Activated T-helper 17 cell treated with anti-CD3 and anti-CD28 coated beads, Interleukin-2, amount 50 U/mL, for 72 hours (primary cell): ENCODE measurements at regions not wholly inside any gene's neighbourhood (a gene's known extent, or its start where the extent isn't known, plus 50 kb on each side); places are given as distances from the start of the nearest gene placed in this dataset.
"Not testable (repeated sequence)": the region's sequence is repeated elsewhere in the genome, so short reads cannot be mapped to it uniquely, and the experiment has no call there.

Experiments
- ATAC-seq: fragments of 150-1000 bp; cut with Tn5 transposase; replicated peaks from 2 replicates; pipeline ENCODE4 v1.10.0; 2021; ENCODE audit warnings: mild to moderate bottlenecking, moderate library complexity
- H3K27ac Mint-ChIP-seq: one replicate; pipeline ENCODE4 v1.8.0; 2022; ENCODE audit warnings: mixed read lengths
- H3K27me3 Mint-ChIP-seq: one replicate; pipeline ENCODE4 v1.8.0; 2022; ENCODE audit warnings: mixed read lengths
- H3K36me3 Mint-ChIP-seq: one replicate; pipeline ENCODE4 v1.8.0; 2022; ENCODE audit warnings: low read depth, mild to moderate bottlenecking, mixed read lengths
- H3K4me1 Mint-ChIP-seq: one replicate; pipeline ENCODE4 v1.8.0; 2022; ENCODE audit warnings: mixed read lengths
- H3K4me3 Mint-ChIP-seq: one replicate; pipeline ENCODE4 v1.8.0; 2022; ENCODE audit warnings: mild to moderate bottlenecking, mixed read lengths
- H3K9me3 Mint-ChIP-seq: one replicate; pipeline ENCODE4 v1.8.0; 2022; ENCODE audit warnings: mixed read lengths

- not testable (repeated sequence) for H3K4me1 Mint-ChIP-seq, H3K36me3 Mint-ChIP-seq, H3K4me3 Mint-ChIP-seq, H3K27ac Mint-ChIP-seq, ATAC-seq, H3K9me3 Mint-ChIP-seq
- H3K27me3 Mint-ChIP-seq = peaks cover 20% of the 10 kb centered on the region
These were observed 132.7 kb downstream of the SNX10 start for GRCh38 chr7:26424319-26424718.

- Mint-ChIP-seq H3K36me3 (no peaks in the 10 kb centered on the region), H3K4me1 (no peaks in the 10 kb centered on the region), H3K4me3 (no peak overlapping the region), H3K27ac (no peak overlapping the region), H3K9me3 (no peaks in the 10 kb centered on the region), H3K27me3 (peaks cover 21% of the 10 kb centered on the region)
- ATAC-seq = no peak
These were observed 134.0 kb downstream of the SNX10 start for GRCh38 chr7:26425655-26426054.

- Mint-ChIP-seq H3K4me3 (no peak overlapping the region), H3K36me3 (no peaks in the 10 kb centered on the region), H3K4me1 (no peaks in the 10 kb centered on the region), H3K27me3 (peaks cover 17% of the 10 kb centered on the region), H3K9me3 (no peaks in the 10 kb centered on the region), H3K27ac (no peak overlapping the region)
- ATAC-seq = no peak
These were observed 134.4 kb downstream of the SNX10 start for GRCh38 chr7:26426096-26426495.

- no peaks in the 10 kb centered on the region for H3K9me3 Mint-ChIP-seq
- H3K36me3 Mint-ChIP-seq = no peaks in the 10 kb centered on the region
- ATAC-seq = no peak
- H3K27ac Mint-ChIP-seq = no peak overlapping the region
- peaks cover 21% of the 10 kb centered on the region for H3K27me3 Mint-ChIP-seq
- H3K4me1 Mint-ChIP-seq = no peaks in the 10 kb centered on the region
- H3K4me3 Mint-ChIP-seq = no peak overlapping the region
These were observed 136.9 kb downstream of the SNX10 start for GRCh38 chr7:26428571-26428970.

- ATAC-seq = no peak
- Mint-ChIP-seq H3K4me3 (no peak overlapping the region), H3K9me3 (no peaks in the 10 kb centered on the region), H3K4me1 (no peaks in the 10 kb centered on the region), H3K27me3 (peaks cover 21% of the 10 kb centered on the region), H3K27ac (no peak overlapping the region), H3K36me3 (no peaks in the 10 kb centered on the region)
These were observed 137.5 kb downstream of the SNX10 start for GRCh38 chr7:26429168-26429567.

GRCh38 chr7:26434974-26435373 is 143.3 kb downstream of the SNX10 start:
- Mint-ChIP-seq H3K9me3 (no peaks in the 10 kb centered on the region), H3K4me3 (no peak overlapping the region), H3K36me3 (no peaks in the 10 kb centered on the region), H3K4me1 (no peaks in the 10 kb centered on the region), H3K27ac (no peak overlapping the region), H3K27me3 (peaks cover 19% of the 10 kb centered on the region)
- no peak for ATAC-seq

- no peak for ATAC-seq
- H3K27me3 Mint-ChIP-seq = peaks cover 13% of the 10 kb centered on the region
- H3K4me1 Mint-ChIP-seq = no peaks in the 10 kb centered on the region
- no peaks in the 10 kb centered on the region for H3K9me3 Mint-ChIP-seq
- no peaks in the 10 kb centered on the region for H3K36me3 Mint-ChIP-seq
- H3K27ac Mint-ChIP-seq = no peak overlapping the region
- H3K4me3 Mint-ChIP-seq = no peak overlapping the region
These were observed 145.4 kb downstream of the SNX10 start for GRCh38 chr7:26437003-26437532.

GRCh38 chr7:26438078-26438477 is 146.4 kb downstream of the SNX10 start:
- no peak for ATAC-seq
- Mint-ChIP-seq H3K27ac (no peak overlapping the region), H3K4me1 (no peaks in the 10 kb centered on the region)

GRCh38 chr7:26439521-26440232 is 148.0 kb downstream of the SNX10 start:
- Mint-ChIP-seq H3K27ac (no peak overlapping the region), H3K27me3 (peaks cover 8% of the 10 kb centered on the region), H3K4me3 (no peak overlapping the region), H3K36me3 (no peaks in the 10 kb centered on the region), H3K4me1 (no peaks in the 10 kb centered on the region), H3K9me3 (no peaks in the 10 kb centered on the region)
- no peak for ATAC-seq

More at GRCh38 chr7:26438078-26438477, 146.4 kb downstream of the SNX10 start:
- H3K4me3 Mint-ChIP-seq = no peak overlapping the region
- no peaks in the 10 kb centered on the region for H3K36me3 Mint-ChIP-seq
- peaks cover 9% of the 10 kb centered on the region for H3K27me3 Mint-ChIP-seq
- no peaks in the 10 kb centered on the region for H3K9me3 Mint-ChIP-seq

- peaks cover 8% of the 10 kb centered on the region for H3K27me3 Mint-ChIP-seq
- H3K36me3 Mint-ChIP-seq = no peaks in the 10 kb centered on the region
- ATAC-seq = no peak
- no peak overlapping the region for H3K4me3 Mint-ChIP-seq
- no peaks in the 10 kb centered on the region for H3K9me3 Mint-ChIP-seq
- H3K27ac Mint-ChIP-seq = no peak overlapping the region
- H3K4me1 Mint-ChIP-seq = no peaks in the 10 kb centered on the region
These were observed 148.8 kb downstream of the SNX10 start for GRCh38 chr7:26440233-26441001.

GRCh38 chr7:26441002-26441521 is 149.4 kb downstream of the SNX10 start:
- no peaks in the 10 kb centered on the region for H3K4me1 Mint-ChIP-seq
- peaks cover 8% of the 10 kb centered on the region for H3K27me3 Mint-ChIP-seq
- H3K27ac Mint-ChIP-seq = no peak overlapping the region
- no peak overlapping the region for H3K4me3 Mint-ChIP-seq
- ATAC-seq = no peak
- H3K36me3 Mint-ChIP-seq = no peaks in the 10 kb centered on the region
- no peaks in the 10 kb centered on the region for H3K9me3 Mint-ChIP-seq

GRCh38 chr7:26441611-26442277 is 150.1 kb downstream of the SNX10 start:
- Mint-ChIP-seq H3K9me3 (no peaks in the 10 kb centered on the region), H3K4me3 (no peak overlapping the region), H3K27ac (no peak overlapping the region), H3K4me1 (no peaks in the 10 kb centered on the region), H3K36me3 (no peaks in the 10 kb centered on the region), H3K27me3 (peaks cover 8% of the 10 kb centered on the region)
- ATAC-seq = no peak

- H3K27ac Mint-ChIP-seq = no peak overlapping the region
- H3K4me3 Mint-ChIP-seq = no peak overlapping the region
- H3K27me3 Mint-ChIP-seq = peaks cover 13% of the 10 kb centered on the region
- no peaks in the 10 kb centered on the region for H3K9me3 Mint-ChIP-seq
- no peaks in the 10 kb centered on the region for H3K4me1 Mint-ChIP-seq
- H3K36me3 Mint-ChIP-seq = no peaks in the 10 kb centered on the region
- ATAC-seq = no peak
These were observed 151.3 kb downstream of the SNX10 start for GRCh38 chr7:26443006-26443405.

- Mint-ChIP-seq H3K4me1 (no peaks in the 10 kb centered on the region), H3K36me3 (no peaks in the 10 kb centered on the region), H3K27me3 (peaks cover 17% of the 10 kb centered on the region), H3K27ac (no peak overlapping the region), H3K9me3 (no peaks in the 10 kb centered on the region), H3K4me3 (no peak overlapping the region)
- no peak for ATAC-seq
These were observed 152.1 kb downstream of the SNX10 start for GRCh38 chr7:26443751-26444150.
